Fibroblast of mammary gland (primary cell): ENCODE measurements at regions not wholly inside any gene's neighbourhood (a gene's known extent, or its start where the extent isn't known, plus 50 kb on each side); places are given as distances from the start of the nearest gene placed in this dataset.
"Not testable (repeated sequence)": the region's sequence is repeated elsewhere in the genome, so short reads cannot be mapped to it uniquely, and the experiment has no call there.

Experiments used
- DNase-seq: peaks from one replicate; pipeline ENCODE4 v3.0.0-alpha.2; 2010; ENCODE audit warnings: low read depth
- H3K4me3 ChIP-seq: 2 replicates; pipeline ENCODE4 v1.5.1; 2011; ENCODE audit warnings: low read depth, mild to moderate bottlenecking, low read length, moderate library complexity; ENCODE audit not compliant: control insufficient read depth
- TF ChIP-seq, protein P1 (sequence below): conservative IDR thresholded peaks from 2 replicates; pipeline ENCODE4 v1.5.1; 2011; ENCODE audit warnings: low read depth, low read length, inconsistent platforms; ENCODE audit not compliant: control insufficient read depth, insufficient read depth

DNA sequence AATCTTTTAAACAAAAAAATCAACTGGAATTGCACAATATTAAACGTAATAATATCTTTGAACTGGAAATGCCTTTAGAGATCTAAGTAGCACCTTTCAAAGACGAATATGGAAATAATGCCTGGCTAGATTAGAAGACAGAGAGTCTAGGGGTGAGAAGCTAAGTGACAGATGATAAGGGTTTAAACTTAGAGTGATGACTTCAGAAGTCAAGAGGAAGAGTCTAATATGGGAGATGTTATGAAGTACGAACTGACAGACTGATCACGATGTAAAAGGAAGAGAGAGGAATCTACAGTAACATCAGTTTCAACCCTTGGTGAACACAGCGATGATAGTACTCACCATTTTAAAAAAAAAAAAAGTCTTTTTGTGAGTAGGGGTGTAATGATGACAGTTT, 57.9 kb downstream of the HINT1 start:
- TF ChIP-seq, protein P1, sequence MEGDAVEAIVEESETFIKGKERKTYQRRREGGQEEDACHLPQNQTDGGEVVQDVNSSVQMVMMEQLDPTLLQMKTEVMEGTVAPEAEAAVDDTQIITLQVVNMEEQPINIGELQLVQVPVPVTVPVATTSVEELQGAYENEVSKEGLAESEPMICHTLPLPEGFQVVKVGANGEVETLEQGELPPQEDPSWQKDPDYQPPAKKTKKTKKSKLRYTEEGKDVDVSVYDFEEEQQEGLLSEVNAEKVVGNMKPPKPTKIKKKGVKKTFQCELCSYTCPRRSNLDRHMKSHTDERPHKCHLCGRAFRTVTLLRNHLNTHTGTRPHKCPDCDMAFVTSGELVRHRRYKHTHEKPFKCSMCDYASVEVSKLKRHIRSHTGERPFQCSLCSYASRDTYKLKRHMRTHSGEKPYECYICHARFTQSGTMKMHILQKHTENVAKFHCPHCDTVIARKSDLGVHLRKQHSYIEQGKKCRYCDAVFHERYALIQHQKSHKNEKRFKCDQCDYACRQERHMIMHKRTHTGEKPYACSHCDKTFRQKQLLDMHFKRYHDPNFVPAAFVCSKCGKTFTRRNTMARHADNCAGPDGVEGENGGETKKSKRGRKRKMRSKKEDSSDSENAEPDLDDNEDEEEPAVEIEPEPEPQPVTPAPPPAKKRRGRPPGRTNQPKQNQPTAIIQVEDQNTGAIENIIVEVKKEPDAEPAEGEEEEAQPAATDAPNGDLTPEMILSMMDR = no peak
- no peak for DNase-seq
- H3K4me3 ChIP-seq = no peak overlapping the region

DNA sequence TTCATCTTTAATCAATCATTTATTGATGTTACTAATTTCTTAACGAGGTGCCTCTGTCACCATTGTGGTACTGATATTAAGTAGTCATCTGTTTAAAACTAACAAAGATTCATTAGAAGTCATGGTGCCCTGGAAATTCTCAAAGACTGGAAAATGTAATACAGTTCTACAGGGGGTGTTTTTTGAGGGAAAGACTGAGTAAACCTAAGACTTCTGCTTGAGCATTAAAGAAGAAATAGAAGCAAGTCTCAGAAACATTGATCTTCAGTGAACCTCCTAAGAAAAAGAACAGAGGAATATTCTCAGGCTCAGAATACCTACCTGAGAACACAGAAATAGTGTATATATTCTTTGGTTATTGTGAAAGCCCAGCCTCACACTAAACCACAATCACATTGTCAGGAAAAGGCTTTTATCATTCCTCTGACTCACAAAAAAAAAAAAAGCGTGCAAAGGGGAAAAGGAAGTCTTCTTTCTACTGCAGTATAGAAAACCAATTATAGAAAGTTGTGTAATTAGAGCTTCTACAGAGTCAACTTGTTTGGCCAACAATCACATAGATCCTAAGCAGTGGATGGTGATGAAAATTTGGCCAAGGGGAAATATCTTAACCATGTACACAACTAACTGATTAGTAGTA, 60.8 kb downstream of the HINT1 start:
- DNase-seq = peak; percentile 41
- TF ChIP-seq, protein P1 = no peak

DNA sequence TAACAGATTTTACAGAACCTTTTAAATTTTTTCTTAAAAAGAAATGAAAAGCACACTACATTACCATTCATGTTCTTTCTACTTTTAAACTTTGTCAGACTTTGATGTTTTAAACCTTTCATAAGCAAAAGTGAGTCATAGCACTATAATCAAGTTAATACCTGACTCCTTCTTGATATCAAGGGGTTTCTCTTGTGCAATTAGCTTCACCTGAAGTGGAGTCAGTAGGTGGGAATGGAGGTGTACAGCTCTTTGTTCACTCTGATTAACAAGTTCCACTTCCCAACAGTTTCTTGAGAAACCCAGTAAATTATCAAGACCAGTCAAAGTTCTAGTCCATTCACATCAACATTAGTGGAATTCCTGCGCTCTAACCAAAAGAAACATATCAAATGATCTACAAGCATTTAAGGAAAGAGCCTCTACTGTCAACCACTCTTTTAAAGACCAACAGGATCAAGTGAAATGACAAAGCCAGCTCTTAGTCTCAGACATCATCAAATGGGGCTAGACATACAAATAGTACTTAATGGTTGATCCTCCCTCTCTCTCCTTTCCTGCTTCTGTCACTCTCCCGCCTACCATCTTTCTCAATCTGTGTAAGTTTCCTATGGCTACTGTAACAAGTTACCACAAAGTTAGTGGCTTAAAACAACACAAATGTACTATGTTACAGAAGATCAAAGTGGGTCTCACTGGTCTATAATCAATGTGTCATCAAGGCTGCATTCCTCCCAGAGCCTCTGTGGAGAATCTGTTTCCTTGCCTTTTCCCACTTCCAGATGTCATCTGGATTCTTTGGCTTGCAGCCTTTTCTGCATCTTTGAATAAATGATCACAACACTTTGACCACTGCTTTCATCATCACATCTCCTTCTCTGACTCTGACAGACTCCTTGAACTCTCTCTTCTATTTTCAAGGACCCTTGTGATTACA, 68.0 kb downstream of the HINT1 start:
- no peak overlapping the region for H3K4me3 ChIP-seq

More for the DNA sequence above, 60.8 kb downstream of the HINT1 start:
- no peak overlapping the region for H3K4me3 ChIP-seq

DNA sequence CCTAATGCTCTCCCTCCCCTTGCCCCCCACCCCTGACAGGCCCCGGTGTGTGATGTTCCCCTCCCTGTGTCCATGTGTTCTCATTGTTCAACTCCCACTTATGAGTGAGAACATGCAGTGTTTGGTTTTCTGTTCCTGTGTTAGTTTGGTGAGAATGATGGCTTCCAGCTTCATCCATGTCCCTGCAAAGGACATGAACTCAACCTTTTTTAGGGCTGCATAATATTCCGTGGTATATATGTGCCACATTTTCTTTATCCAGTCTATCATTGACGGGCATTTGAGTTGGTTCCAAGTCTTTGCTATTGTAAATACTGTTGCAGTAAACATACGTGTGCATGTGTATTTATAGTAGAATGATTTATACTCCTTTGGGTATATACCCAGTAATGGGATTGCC, 69.5 kb downstream of the HINT1 start:
- not testable (repeated sequence) for H3K4me3 ChIP-seq, DNase-seq

More for the DNA sequence above, 68.0 kb downstream of the HINT1 start:
- TF ChIP-seq, protein P1 = no peak
- DNase-seq = peak; percentile 76

DNA sequence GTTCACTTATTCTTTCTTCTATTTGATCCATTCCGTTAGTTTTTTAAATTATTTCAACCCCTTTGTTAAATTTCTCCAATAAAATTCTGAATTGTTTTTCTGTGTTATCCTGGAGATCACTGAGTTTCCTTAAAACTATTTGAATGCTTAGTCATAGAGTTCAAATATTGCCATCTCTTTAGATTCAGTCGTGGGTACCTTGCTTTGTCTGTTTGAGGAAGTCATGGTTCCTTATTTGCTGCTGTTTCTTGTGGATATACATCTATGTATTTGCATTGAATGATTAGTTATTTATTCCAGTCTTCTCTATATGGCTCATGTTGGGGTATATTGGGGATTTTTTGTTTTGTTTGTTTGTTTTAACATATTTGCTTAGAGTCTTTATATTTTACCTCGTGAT, 80.6 kb downstream of the HINT1 start:
- no peak for DNase-seq
- H3K4me3 ChIP-seq = no peak overlapping the region
- TF ChIP-seq, protein P1 = no peak

DNA sequence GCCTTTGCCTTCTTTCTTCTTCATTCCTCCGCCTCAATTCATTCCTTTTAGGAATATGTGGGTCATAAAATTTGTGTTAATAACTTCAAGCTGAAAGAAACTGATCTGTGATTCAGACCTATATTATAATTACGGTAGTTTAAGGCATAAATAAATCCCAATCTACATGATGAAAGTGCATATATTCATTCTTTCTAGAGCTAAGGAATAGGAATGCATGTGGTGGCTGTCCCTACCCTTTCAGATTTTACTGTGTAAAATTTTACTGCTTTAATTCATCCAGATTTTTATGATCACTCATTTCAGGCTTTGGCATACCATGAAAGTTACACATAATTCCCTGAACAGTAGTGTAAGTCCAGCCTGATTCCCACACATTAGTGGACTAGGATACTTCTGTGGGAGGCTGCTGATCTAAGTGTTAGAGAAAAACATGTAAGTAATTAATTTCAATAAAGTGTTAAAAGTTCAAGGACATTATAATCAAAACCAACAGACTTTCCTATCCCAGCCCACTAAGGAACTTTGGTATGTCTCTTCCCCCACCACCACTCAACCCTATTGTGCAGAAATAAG, 83.1 kb downstream of the HINT1 start:
- H3K4me3 ChIP-seq = no peak overlapping the region
- TF ChIP-seq, protein P1 = no peak
- peak; percentile 75 for DNase-seq

DNA sequence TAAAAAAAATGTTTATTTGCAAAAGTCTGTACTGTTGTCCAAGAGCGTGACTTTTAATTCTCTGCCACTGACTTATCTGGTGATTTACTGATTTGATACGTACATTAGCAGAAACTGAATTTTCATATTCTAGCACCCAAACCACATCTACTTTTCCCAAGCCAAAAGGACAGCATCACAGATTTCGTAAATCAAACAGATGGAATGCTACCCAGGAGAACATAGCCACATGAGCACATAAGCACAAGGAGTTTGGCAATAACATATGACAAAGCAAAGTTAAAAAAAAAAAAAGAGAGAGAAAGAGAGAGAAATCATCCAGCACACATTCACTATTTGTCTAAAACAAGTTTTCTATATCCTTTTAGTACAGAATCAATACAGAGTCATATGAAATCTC, 83.7 kb downstream of the HINT1 start:
- TF ChIP-seq, protein P1 = no peak
- DNase-seq = peak; percentile 93
- no peak overlapping the region for H3K4me3 ChIP-seq
